ENCODE measurements at regions not wholly inside any gene's neighbourhood (a gene's known extent, or its start where the extent isn't known, plus 50 kb on each side); places are given as distances from the start of the nearest gene placed in this dataset.

- H3K9ac ChIP-seq (ENCODE audit: extremely low read depth, insufficient read length, low read length): no peak overlapping the region
- H2BK5ac ChIP-seq (ENCODE audit: insufficient read length, low read length): no peak overlapping the region
- H4K20me1 ChIP-seq (ENCODE audit: control insufficient read depth, insufficient read depth, insufficient read length): no peaks in the 10 kb centered on the region
- no peak overlapping the region for H3T11ph ChIP-seq (ENCODE audit: low read length)
- H3K36me3 Mint-ChIP-seq (ENCODE audit: insufficient read depth in 1 of 3, low read depth in 3 of 3): no peaks in the 10 kb centered on the region
- H3K23ac ChIP-seq (ENCODE audit: insufficient read length, low read depth, low read length): no peak overlapping the region
- H3K9me3 ChIP-seq (ENCODE audit: control insufficient read depth, low read depth, low read length): no peaks in the 10 kb centered on the region
- H3K27ac ChIP-seq (ENCODE audit: insufficient read length, low read depth, low read length): no peak overlapping the region
- H3K9me3 Mint-ChIP-seq: no peaks in the 10 kb centered on the region
- no peak overlapping the region for H2AK5ac ChIP-seq (ENCODE audit: insufficient read length, low read length)
- H3K27ac Mint-ChIP-seq: no peak overlapping the region
- no peaks in the 10 kb centered on the region for H3K23me2 ChIP-seq (ENCODE audit: insufficient read length, low read depth, low read length, poor library complexity, severe bottlenecking)
- H3K27me3 Mint-ChIP-seq (ENCODE audit: low read depth): no peaks in the 10 kb centered on the region
- no peak overlapping the region for H4K8ac ChIP-seq (replicated peaks; ENCODE audit: insufficient read length, low read depth, low read length)
- no peak for DNase-seq
- H2BK20ac ChIP-seq (ENCODE audit: low read depth, low read length, poor library complexity, severe bottlenecking): no peak overlapping the region
- no peak overlapping the region for H4K5ac ChIP-seq (ENCODE audit: insufficient read length, low read depth, low read length)
- no peak overlapping the region for H4K91ac ChIP-seq (ENCODE audit: insufficient read length, low read depth, low read length)
- no peak overlapping the region for H3K4me3 Mint-ChIP-seq
- H2AFZ ChIP-seq (ENCODE audit: low read length): no peak overlapping the region
- no peaks in the 10 kb centered on the region for H3K79me1 ChIP-seq (ENCODE audit: insufficient read depth, low read depth, low read length, poor library complexity, severe bottlenecking)
- TF ChIP-seq CTCF (conservative IDR thresholded peaks at IDR 0.05): no peak
- H3K56ac ChIP-seq (ENCODE audit: insufficient read length, low read depth, low read length): no peak overlapping the region
- no peak overlapping the region for H3K4ac ChIP-seq (ENCODE audit: low read depth, low read length)
- no peaks in the 10 kb centered on the region for H3K79me2 ChIP-seq (ENCODE audit: insufficient read depth, low read length)
- H3K18ac ChIP-seq (ENCODE audit: insufficient read length, low read depth, low read length): no peak overlapping the region
- H2BK120ac ChIP-seq (ENCODE audit: low read depth, low read length, poor library complexity, severe bottlenecking): no peak overlapping the region
- peaks cover 4 to 5% of the 10 kb centered on the region in 2 experiments; a peak in 3 of 4 replicates for H3K4me1 Mint-ChIP-seq
- H3K4me1 ChIP-seq (ENCODE audit: insufficient read depth, low read length): no peaks in the 10 kb centered on the region
- no peak overlapping the region for H2BK15ac ChIP-seq (ENCODE audit: low read depth, low read length)
- no peaks in the 10 kb centered on the region for H3K27me3 ChIP-seq (ENCODE audit: insufficient read depth, low read length)
- H3K14ac ChIP-seq (ENCODE audit: insufficient read depth, low read length): no peak overlapping the region
- H2BK12ac ChIP-seq (ENCODE audit: insufficient read length, low read depth, low read length): no peak overlapping the region
- H3K4me2 ChIP-seq (ENCODE audit: insufficient read depth, insufficient read length, low read length): no peak overlapping the region
- no CpG with 5 or more reads among the region's 3 CpGs for WGBS (ENCODE audit: extremely low coverage, insufficient read length, low lambda C conversion rate)
These were observed 424.8 kb downstream of the TMEM38B start for GRCh38 chr9:106119176-106119575.

Measured in H9 (cell line).